ENCODE measurements at regions not wholly inside any gene's neighbourhood (a gene's known extent, or its start where the extent isn't known, plus 50 kb on each side); places are given as distances from the start of the nearest gene placed in this dataset.

DNA sequence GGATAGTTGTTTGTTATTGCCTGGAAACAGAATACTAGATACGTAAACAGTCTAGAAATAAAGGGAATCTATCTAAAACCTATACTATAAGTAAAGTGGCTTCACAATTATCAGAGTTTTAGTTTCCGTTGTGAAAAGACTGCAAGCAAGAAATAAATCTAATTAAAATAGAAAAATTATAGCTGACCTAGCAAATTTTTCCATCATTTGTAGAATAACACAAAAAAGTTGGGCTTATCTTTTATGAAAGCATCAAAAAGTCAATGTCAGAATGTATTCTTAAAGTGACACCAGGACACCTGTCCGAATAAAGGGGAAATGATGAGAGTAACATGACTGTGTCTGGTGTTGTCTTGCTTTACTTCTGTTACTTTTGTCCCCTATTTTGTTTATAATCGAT, 1248.9 kb upstream of the MIR17HG start:
- Histone ChIP-seq H3K4me3 (ENCODE audit: insufficient read length, low read depth) (no peak overlapping the region), H3K9ac (ENCODE audit: insufficient read length, low read depth) (no peak overlapping the region), H3K4me1 (ENCODE audit: insufficient read depth, insufficient read length) (no peaks in the 10 kb centered on the region), H3K27me3 (ENCODE audit: insufficient read depth, insufficient read length) (no peaks in the 10 kb centered on the region), H3K9me3 (ENCODE audit: insufficient read depth, low read length) (no peaks in the 10 kb centered on the region), H3K36me3 (ENCODE audit: insufficient read depth, insufficient read length, low read length) (no peaks in the 10 kb centered on the region)
- no peak for DNase-seq (ENCODE audit: low read depth, low spot score)
- TF ChIP-seq ZNF274 (IDR thresholded peaks at IDR 0.05; ENCODE audit: low read depth, low read length) = no peak
- no peak for TF ChIP-seq YY1 (IDR thresholded peaks at IDR 0.05; ENCODE audit: insufficient read depth, insufficient read length)
- TF ChIP-seq SUZ12 (IDR thresholded peaks at IDR 0.05; ENCODE audit: extremely low read depth, insufficient read depth, insufficient read length) = no peak

DNA sequence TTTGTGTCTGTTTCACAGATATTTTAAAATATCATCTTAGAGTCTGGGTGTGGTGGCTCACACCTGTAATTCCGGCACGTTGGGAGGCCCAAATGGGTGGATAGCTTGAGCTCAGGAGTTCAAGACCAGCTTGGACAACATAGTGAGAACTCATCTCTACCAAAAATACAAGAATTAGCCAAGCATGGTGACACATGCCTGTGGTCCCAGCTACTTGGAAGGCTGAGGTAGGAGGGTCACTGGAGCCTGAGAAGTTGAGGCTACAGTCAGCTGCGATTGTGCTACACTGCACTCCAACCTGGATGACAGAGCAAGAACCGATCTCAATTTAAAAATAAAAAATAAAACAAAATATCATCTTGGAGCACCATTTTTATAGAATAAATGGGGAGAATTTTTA, 1247.6 kb upstream of the MIR17HG start:
- TF ChIP-seq YY1 (IDR thresholded peaks at IDR 0.05; ENCODE audit: insufficient read depth, insufficient read length) = no peak
- 0 out of 2 replicates have a peak, but pooled peaks have one; percentile 24 for TF ChIP-seq ZNF274 (IDR thresholded peaks at IDR 0.05; ENCODE audit: low read depth, low read length)
- no peaks in the 10 kb centered on the region for H3K4me1 ChIP-seq (ENCODE audit: insufficient read depth, insufficient read length)
- H3K36me3 ChIP-seq (ENCODE audit: insufficient read depth, insufficient read length, low read length) = no peaks in the 10 kb centered on the region
- no peak overlapping the region for H3K4me3 ChIP-seq (ENCODE audit: insufficient read length, low read depth)
- no peak for DNase-seq (ENCODE audit: low read depth, low spot score)
- no peak overlapping the region for H3K9ac ChIP-seq (ENCODE audit: insufficient read length, low read depth)
- H3K27me3 ChIP-seq (ENCODE audit: insufficient read depth, insufficient read length) = no peaks in the 10 kb centered on the region
- no peaks in the 10 kb centered on the region for H3K9me3 ChIP-seq (ENCODE audit: insufficient read depth, low read length)

DNA sequence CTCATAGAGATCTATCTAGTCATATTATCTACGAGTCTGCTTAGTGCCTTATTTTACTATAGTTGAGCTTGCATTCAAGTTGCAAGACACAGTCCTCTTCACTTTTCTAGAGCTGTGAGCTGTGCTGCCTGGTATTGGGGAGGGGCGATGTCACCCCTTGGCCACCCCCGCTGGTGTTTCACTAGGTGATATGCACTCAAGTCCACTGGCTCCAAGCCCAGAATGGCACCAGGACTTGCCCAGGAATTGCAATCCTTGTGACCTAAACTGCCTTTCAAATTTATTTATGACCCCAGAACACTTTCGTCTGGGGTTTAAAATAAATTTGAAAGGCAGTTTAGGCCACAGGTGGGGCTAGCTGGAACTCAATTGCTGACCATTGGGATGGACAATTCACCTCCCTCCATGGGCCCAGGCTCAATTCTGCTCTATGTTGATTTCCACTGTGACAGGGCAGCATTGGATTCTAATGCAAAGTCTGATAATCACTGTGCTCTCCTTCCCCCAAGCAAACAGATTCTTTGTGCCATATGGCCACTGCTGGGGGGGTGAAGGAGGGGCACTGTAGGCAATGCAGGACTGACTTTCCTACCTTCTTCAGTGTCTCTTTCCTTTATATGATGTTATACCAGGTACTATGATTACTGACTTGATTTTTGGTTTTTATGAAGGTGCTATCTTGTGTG, 1244.2 kb upstream of the MIR17HG start:
- H3K36me3 ChIP-seq (ENCODE audit: insufficient read depth, insufficient read length, low read length) = no peaks in the 10 kb centered on the region
- no peaks in the 10 kb centered on the region for H3K9me3 ChIP-seq (ENCODE audit: insufficient read depth, low read length)
- TF ChIP-seq ZNF274 (IDR thresholded peaks at IDR 0.05; ENCODE audit: low read depth, low read length) (no peak), SUZ12 (IDR thresholded peaks at IDR 0.05; ENCODE audit: extremely low read depth, insufficient read depth, insufficient read length) (no peak), YY1 (IDR thresholded peaks at IDR 0.05; ENCODE audit: insufficient read depth, insufficient read length) (no peak)
- H3K9ac ChIP-seq (ENCODE audit: insufficient read length, low read depth) = no peak overlapping the region
- no peak for DNase-seq (ENCODE audit: low read depth, low spot score)
- no peaks in the 10 kb centered on the region for H3K4me1 ChIP-seq (ENCODE audit: insufficient read depth, insufficient read length)
- no peaks in the 10 kb centered on the region for H3K27me3 ChIP-seq (ENCODE audit: insufficient read depth, insufficient read length)
- no peak overlapping the region for H3K4me3 ChIP-seq (ENCODE audit: insufficient read length, low read depth)

DNA sequence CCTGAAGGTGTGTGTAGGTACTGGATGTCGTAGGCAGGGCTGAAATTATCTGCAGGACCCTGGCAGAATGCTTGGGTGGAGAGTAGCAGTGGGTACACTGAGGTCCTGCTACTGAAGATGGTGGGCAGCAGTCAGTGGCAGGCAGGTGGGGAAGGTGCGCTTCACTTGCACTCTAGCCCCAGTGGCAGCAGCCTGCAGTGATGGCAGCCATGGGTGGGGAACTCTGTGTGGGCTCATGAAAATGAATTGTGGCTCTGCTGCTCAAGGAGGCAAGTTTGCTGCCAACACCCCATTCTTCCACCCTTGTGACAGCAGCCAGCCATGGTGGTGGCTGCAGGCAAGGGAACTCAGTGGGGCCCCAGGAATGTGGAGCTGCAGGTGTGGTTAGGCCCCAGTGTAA, 1242.7 kb upstream of the MIR17HG start:
- Histone ChIP-seq H3K9me3 (ENCODE audit: insufficient read depth, low read length) (no peaks in the 10 kb centered on the region), H3K27me3 (ENCODE audit: insufficient read depth, insufficient read length) (no peaks in the 10 kb centered on the region), H3K4me3 (ENCODE audit: insufficient read length, low read depth) (no peak overlapping the region), H3K36me3 (ENCODE audit: insufficient read depth, insufficient read length, low read length) (no peaks in the 10 kb centered on the region), H3K4me1 (ENCODE audit: insufficient read depth, insufficient read length) (no peaks in the 10 kb centered on the region), H3K9ac (ENCODE audit: insufficient read length, low read depth) (no peak overlapping the region)
- DNase-seq (ENCODE audit: low read depth, low spot score) = no peak
- no peak for TF ChIP-seq ZNF274 (IDR thresholded peaks at IDR 0.05; ENCODE audit: low read depth, low read length)
- TF ChIP-seq SUZ12 (IDR thresholded peaks at IDR 0.05; ENCODE audit: extremely low read depth, insufficient read depth, insufficient read length) = no peak
- TF ChIP-seq YY1 (IDR thresholded peaks at IDR 0.05; ENCODE audit: insufficient read depth, insufficient read length) = no peak

DNA sequence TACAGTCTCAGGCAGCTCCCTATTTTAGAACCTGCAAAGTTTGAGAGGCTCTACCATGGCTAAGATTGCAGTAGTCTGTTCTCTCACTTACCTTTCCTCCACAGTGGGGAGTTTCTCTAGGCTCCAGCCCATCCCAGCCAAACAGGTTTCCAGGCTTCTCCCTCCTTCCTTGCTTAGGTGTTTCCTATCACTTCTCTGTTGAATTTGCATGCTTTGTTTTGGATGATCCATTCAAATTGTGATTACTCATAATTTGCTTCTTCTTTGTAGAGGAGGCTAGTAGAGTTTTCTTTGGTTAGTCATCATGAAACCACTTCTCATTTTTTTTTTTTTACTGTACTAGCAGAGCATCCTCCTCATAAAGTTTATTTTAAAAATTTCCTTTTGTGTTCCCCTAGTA, 1242.2 kb upstream of the MIR17HG start:
- Histone ChIP-seq H3K9me3 (ENCODE audit: insufficient read depth, low read length) (no peaks in the 10 kb centered on the region), H3K4me1 (ENCODE audit: insufficient read depth, insufficient read length) (no peaks in the 10 kb centered on the region), H3K4me3 (ENCODE audit: insufficient read length, low read depth) (no peak overlapping the region), H3K9ac (ENCODE audit: insufficient read length, low read depth) (no peak overlapping the region), H3K36me3 (ENCODE audit: insufficient read depth, insufficient read length, low read length) (no peaks in the 10 kb centered on the region), H3K27me3 (ENCODE audit: insufficient read depth, insufficient read length) (no peaks in the 10 kb centered on the region)
- TF ChIP-seq YY1 (IDR thresholded peaks at IDR 0.05; ENCODE audit: insufficient read depth, insufficient read length) = no peak
- no peak for TF ChIP-seq SUZ12 (IDR thresholded peaks at IDR 0.05; ENCODE audit: extremely low read depth, insufficient read depth, insufficient read length)
- no peak for TF ChIP-seq ZNF274 (IDR thresholded peaks at IDR 0.05; ENCODE audit: low read depth, low read length)
- DNase-seq (ENCODE audit: low read depth, low spot score) = no peak

DNA sequence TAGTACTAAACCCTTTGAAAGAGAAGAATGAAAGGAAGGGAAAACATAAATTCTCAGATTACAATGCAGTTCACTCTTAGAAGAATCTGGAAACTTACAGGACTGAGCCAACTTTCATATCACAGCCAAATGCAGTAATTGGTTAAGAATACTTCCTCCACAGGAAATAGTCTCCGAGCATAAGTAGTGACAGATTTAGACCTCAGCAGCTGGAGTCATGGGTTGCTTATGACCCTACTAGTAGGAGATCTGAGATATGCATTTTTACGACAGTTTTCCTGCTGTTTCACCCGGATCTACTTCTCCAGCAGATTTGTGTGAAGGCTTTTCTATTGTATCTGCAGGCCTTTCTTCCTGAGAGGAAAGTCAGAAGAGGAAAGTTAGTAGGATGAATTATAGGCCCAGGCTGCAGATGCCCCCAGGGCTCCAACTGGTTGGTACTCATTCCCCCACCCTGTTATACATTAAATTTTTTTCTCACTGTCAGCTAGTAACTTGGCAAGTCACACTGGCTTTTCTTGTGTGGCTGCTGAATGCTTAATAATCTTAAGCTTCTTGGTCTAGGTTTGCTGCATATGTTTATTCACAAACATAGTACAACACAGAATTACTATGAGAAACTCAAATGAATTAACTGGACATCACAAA, 1241.5 kb upstream of the MIR17HG start:
- no peaks in the 10 kb centered on the region for H3K9me3 ChIP-seq (ENCODE audit: insufficient read depth, low read length)
- no peak for DNase-seq (ENCODE audit: low read depth, low spot score)
- no peaks in the 10 kb centered on the region for H3K4me1 ChIP-seq (ENCODE audit: insufficient read depth, insufficient read length)
- no peak overlapping the region for H3K9ac ChIP-seq (ENCODE audit: insufficient read length, low read depth)
- no peaks in the 10 kb centered on the region for H3K27me3 ChIP-seq (ENCODE audit: insufficient read depth, insufficient read length)
- TF ChIP-seq SUZ12 (IDR thresholded peaks at IDR 0.05; ENCODE audit: extremely low read depth, insufficient read depth, insufficient read length) (no peak), ZNF274 (IDR thresholded peaks at IDR 0.05; ENCODE audit: low read depth, low read length) (no peak), YY1 (IDR thresholded peaks at IDR 0.05; ENCODE audit: insufficient read depth, insufficient read length) (no peak)
- no peak overlapping the region for H3K4me3 ChIP-seq (ENCODE audit: insufficient read length, low read depth)
- H3K36me3 ChIP-seq (ENCODE audit: insufficient read depth, insufficient read length, low read length) = no peaks in the 10 kb centered on the region

DNA sequence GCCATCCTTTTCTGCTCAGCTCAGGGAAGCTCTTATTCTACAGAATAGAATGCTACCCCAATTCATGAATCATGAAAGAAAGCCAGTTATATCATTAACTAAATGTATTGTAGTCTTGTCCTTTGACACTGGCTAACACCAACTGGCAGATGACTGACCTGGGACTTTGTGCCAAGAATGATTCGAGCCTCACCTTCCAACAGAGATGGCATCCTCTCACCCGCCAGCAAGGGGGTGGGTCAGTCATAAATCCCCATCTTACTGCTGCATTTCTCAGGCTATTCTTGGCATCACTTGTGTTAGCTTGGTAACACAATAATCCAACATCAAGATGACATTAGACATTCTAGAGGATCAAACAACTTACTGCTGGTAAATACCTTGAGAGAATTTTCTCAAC, 1239.8 kb upstream of the MIR17HG start:
- no peak for TF ChIP-seq YY1 (IDR thresholded peaks at IDR 0.05; ENCODE audit: insufficient read depth, insufficient read length)
- no peak for TF ChIP-seq SUZ12 (IDR thresholded peaks at IDR 0.05; ENCODE audit: extremely low read depth, insufficient read depth, insufficient read length)
- TF ChIP-seq ZNF274 (IDR thresholded peaks at IDR 0.05; ENCODE audit: low read depth, low read length) = no peak
- Histone ChIP-seq H3K4me1 (ENCODE audit: insufficient read depth, insufficient read length) (no peaks in the 10 kb centered on the region), H3K27me3 (ENCODE audit: insufficient read depth, insufficient read length) (no peaks in the 10 kb centered on the region), H3K36me3 (ENCODE audit: insufficient read depth, insufficient read length, low read length) (no peaks in the 10 kb centered on the region), H3K9me3 (ENCODE audit: insufficient read depth, low read length) (no peaks in the 10 kb centered on the region), H3K9ac (ENCODE audit: insufficient read length, low read depth) (no peak overlapping the region), H3K4me3 (ENCODE audit: insufficient read length, low read depth) (no peak overlapping the region)
- DNase-seq (ENCODE audit: low read depth, low spot score) = no peak
